GM19438 (cell line): ENCODE measurements at regions not wholly inside any gene's neighbourhood (a gene's known extent, or its start where the extent isn't known, plus 50 kb on each side); places are given as distances from the start of the nearest gene placed in this dataset.
"Not testable (repeated sequence)": the region's sequence is repeated elsewhere in the genome, so short reads cannot be mapped to it uniquely, and the experiment has no call there.

Experiments used
- ATAC-seq: cut with Tn5 transposase; IDR thresholded peaks from one replicate; pipeline ENCODE4 v1.9.1; 2021; ENCODE audit warnings: low read depth; ENCODE audit not compliant: unreplicated experiment

GRCh38 chr11:103709371-103709770, 327.1 kb upstream of the DDI1 start:
- no peak for ATAC-seq

DNA sequence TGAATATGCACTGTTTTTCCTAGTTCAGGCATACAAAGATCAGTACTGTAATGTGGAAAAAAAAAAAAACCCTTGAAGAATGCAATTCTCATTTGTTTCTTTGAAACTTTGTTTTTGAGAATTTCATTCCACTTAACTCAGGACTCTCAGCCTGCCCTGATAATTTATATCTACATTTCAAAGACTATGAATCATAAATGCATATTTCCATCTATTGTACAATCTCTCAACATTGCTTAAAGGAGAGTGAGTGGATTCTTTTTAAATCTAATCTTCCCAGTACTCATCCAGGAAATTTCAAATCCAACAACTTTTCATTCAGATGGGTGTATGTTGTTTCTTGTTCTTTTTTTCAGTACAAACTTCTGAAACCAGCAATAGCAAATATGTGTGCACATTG, 322.2 kb upstream of the DDI1 start:
- no peak for ATAC-seq

DNA sequence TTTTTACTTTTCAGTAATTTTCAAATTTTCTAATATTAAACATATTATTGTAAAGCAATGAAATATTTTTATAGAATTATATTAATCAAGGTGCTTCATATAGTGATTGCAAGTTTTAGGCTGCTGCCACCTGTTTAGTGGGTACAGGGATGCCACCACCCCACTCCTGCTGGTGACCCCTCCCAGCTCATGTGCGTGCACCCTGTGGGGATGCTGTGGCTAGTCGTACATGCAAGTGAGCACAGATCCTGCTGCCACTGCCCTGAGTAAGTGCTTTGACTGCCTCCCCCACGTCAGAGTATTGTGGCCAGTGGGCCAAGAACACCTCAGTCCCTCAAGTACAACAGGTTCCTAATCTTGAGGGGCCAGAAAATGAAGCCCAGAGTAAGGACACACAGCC, 320.1 kb upstream of the DDI1 start:
- ATAC-seq, result no peak

GRCh38 chr11:103727262-103727661, 309.2 kb upstream of the DDI1 start:
- no peak for ATAC-seq

GRCh38 chr11:103729617-103730016, 306.8 kb upstream of the DDI1 start:
- ATAC-seq, result no peak

DNA sequence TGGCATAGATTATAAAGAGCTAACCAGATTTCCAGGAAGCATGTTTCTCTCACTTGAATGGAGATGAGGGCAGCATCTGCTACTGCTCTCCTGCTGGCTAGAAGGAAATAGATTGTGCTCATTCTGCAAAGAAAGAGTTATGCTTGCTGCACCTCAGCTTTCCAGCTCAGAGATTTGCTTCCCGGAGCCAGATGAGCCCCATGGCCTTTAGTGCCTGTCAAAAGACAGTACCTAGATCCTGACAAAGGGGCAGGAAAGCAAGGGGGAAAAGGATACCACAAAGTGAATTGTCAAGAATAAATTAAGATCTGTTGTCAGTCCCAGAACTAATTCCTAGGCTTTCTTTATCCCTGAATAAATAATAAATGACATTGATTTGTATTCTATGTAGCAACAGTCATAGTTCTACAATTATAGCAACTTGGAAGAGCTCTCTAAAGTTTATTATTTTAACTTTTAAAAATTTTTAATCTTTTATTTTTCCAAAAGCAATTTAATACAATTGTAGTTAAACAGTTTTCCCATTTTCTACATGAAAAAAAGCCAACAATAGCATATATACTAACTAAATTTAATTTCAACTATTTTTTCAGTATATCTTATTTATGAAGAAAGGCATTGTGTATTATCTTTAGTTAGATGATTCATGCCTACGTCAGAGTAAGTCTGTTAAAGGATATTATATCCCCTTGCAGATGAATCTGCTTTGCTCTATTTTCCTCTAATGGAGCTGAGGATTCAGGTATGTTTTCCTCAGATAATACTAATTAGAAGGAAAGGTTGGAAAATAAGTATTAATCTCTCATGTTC, 306.1 kb upstream of the DDI1 start:
- ATAC-seq, result no peak

DNA sequence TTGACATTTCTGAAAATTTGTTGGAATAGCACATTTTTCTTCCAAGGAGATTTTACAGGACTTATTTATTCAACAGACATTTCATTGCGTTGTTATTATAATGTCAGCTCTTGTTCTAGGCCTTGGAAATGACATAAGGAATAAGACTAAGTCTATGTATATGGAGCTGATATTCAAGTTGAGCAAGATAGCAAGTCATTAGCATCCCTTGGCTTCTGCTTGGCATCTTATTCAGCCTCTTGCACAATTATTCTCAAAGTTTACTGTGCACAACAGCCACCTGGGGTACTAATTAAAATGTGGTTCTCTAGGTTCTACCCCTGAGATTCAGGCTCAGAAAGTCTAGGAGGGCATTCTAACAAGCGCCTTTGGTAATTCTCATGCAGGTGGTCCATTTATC, 304.8 kb upstream of the DDI1 start:
- no peak for ATAC-seq

- no peak for ATAC-seq
These were observed 302.6 kb upstream of the DDI1 start for GRCh38 chr11:103733889-103734288.

DNA sequence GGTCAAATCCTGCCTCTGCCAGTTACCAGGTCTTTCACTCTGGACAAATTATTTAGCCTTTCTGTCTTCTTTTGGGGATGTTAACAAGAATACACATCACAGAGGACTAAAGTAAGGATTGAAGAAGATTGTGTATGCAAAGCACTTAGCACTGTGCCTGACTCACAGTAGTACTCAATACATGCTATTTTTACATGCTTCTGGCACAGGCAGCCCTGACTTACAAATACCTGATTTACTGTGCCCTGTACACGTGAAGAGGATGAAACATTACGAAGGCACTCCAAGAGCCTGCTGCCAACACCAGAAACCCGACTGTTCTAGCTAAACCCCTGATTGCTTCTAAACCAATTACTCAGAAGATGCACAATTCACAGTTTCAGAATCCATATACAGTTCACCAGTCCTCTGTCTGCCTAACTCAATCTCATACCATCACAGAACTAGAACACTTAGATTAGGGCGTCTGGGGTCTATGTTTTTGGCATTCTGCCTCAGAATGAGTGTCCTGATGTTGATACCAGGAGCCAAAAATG, 300.9 kb upstream of the DDI1 start:
- no peak for ATAC-seq

DNA sequence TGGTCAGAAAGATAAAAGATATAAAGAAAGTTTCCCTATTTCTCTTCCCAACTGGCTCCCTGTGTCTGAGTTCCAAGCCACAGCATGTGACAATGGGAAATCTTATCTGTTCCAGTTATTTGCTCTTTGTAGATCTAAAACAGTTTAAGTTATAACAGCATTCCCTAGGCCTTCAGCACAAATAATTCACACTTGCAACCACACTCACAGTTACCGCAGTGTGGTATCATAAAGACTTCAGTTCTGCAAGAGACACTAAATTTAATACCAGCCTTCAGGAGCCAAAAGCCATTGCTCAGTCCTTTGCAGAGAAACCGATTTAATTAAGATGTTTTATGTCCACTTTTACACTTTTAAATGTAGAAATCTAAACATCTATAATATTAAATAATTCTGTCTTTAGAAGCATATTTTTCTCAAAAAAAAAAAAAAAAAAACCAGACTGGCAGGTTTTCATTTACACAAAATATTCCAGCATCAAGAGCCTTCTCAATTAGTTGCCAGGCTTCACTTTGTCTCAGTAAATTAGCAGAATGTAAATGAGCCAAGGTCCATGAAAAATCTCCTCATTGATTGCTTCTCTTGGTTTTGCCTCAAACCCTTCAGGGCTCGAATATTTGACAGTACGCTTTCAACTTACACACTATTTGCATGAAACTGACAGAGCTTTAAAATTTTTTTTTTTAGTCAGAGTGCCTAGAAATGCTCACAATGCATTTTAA, 300.0 kb upstream of the DDI1 start:
- no peak for ATAC-seq

DNA sequence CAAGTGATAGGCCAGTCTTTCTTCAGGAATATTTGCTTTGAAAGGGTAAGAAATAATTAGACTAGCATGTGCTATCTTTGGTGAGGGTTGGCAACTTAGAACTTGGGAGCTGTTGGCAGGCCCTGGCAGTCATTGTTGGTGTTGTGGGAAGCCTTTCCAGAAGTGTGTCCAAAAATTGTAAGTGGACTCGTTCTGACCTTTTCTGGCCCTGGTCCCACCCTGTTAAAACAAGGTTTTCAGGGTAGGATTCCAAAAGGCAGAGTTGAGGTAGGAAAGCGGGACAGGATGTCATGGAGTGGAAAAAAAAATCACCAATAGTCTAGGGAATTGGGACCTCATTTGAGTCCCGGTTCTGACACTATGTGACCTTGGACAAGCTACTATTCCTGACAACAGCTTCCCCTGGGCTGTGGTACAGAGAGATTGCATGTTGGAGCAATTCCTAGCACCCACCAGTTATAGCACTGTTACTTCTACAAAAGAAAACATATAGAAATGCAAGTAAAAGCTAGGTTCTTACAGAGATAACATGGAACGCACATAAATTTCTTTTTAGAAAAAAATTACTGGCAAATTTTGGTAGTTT, 299.3 kb upstream of the DDI1 start:
- ATAC-seq, result no peak

DNA sequence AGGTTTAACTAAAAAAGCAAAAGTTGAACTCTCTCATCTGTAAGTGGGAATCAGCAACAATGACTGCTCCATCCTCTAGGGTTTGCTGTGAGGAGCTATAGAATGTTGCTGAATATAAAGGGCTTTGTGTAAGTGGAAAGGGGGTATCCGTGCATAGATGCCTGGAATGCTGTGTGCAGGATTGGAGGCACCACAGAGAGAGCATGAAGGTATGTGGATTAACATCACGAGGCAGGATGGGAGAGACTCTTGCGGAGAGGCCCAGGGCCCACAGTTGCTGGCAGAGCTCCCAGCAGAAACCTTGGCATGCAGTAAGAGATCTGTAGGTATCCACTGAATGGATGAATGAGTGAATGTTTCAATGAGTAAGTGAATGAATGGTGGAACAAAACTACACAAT, 298.7 kb upstream of the DDI1 start:
- ATAC-seq, result no peak

DNA sequence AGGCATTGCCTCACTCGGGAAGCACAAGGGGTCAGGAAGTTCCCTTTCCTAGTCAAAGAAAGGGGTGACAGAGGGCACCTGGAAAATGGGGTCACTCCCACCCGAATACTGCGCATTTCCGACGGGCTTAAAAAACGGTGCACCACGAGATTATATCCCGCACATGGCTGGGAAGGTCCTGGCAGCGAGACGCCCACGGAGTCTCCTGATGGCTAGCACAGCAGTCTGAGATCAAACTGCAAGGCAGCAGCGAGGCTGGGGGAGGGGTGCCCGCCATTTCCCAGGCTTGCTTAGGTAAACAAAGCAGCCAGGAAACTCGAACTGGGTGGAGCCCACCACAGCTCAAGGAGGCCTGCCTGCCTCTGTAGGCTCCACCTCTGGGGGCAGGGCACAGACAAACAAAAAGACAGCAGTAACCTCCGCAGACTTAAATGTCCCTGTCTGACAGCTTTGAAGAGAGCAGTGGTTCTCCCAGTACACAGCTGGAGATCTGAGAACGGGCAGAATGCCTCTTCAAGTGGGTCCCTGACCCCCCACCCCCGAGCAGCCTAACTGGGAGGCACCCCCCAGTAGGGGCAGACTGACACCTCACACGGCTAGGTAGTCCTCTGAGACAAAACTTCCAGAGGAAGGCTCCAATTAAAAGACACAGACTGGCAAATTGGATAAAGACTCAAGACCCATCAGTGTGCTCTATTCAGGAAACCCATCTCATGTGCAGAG, 297.2 kb upstream of the DDI1 start:
- not testable (repeated sequence) for ATAC-seq

- ATAC-seq, result peak; percentile 85
These were observed 291.8 kb upstream of the DDI1 start for GRCh38 chr11:103744496-103745153.

- no peak for ATAC-seq
These were observed 287.3 kb upstream of the DDI1 start for GRCh38 chr11:103749158-103749557.

DNA sequence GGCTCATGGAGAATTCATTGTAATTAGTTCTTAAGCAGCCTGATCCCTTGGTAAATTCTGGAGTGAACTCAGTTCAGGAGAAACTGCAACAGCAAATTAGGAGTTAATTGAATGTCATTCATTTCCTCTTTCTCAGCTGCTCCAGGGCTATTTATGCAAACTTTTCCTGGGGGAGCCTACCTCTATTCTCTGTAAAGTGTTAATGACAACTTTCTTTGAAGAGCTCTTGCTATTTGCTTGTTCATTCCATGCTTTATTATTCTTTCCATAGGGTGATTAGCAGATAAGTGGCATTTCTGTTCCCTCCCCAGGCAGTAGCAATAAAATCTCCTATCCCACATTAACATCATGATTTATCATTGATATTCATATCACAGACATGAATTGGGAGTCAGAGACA, 267.6 kb upstream of the DDI1 start:
- ATAC-seq, result no peak

- ATAC-seq, result no peak
These were observed 263.4 kb upstream of the DDI1 start for GRCh38 chr11:103773059-103773458.

DNA sequence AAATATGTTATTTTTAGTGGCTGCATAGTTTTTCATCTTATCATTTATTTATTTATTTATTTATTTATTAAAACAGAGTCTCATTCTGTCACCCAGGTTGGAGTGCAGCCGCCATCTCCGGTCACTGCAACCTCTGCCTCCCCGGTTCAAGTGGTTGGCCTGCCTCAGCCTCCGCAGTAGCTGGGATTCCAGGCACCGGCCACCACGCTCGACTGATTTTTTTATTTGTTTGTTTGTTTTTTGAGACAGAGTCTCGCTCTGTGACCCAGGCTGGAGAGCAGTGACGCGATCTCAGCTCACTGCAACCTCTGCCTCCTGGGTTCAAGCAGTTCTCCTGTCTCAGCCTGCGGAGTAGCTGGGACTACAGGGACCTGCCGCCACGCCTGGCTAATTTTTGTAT, 262.9 kb upstream of the DDI1 start:
- no peak for ATAC-seq

GRCh38 chr11:103779054-103779453, 257.4 kb upstream of the DDI1 start:
- ATAC-seq, result no peak

DNA sequence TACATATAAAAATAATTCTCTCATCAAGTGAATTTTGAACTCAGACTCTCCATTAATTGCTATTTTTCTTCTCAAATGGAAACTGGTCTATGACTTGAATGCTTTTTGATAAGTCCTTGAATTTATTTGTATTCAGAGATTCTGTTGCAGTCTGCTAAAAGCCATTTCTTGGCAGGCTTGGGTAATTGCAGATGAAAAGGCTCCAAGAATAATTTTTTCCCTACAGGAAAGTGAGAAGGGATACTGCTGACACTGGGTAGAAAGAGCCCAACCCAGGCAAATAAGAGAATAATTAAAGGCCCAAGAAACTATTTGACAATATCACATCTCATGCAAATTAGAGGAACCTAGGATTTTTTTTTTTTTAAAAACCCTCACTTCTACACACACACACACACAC, 246.5 kb upstream of the DDI1 start:
- ATAC-seq, result no peak
